ENCODE measurements at regions not wholly inside any gene's neighbourhood (a gene's known extent, or its start where the extent isn't known, plus 50 kb on each side); places are given as distances from the start of the nearest gene placed in this dataset.

- Histone ChIP-seq H3K4me1 (no peaks in the 10 kb centered on the region), H3K27me3 (no peaks in the 10 kb centered on the region), H3K36me3 (no peaks in the 10 kb centered on the region), H3K4me3 (no peak overlapping the region), H3K27ac (no peak overlapping the region), H3K9me3 (no peaks in the 10 kb centered on the region)
- DNase-seq (no peak), ATAC-seq (ENCODE audit: low FRiP score in 2 of 2) (no peak)
- WGBS, 2 donors, result 62 to 72% methylated on average over 2 of the region's 2 CpGs
- TF ChIP-seq POLR2A (IDR thresholded peaks at IDR 0.05), result no peak
- no peak for TF ChIP-seq POLR2AphosphoS5 (IDR thresholded peaks at IDR 0.05)
- TF ChIP-seq, protein P1, sequence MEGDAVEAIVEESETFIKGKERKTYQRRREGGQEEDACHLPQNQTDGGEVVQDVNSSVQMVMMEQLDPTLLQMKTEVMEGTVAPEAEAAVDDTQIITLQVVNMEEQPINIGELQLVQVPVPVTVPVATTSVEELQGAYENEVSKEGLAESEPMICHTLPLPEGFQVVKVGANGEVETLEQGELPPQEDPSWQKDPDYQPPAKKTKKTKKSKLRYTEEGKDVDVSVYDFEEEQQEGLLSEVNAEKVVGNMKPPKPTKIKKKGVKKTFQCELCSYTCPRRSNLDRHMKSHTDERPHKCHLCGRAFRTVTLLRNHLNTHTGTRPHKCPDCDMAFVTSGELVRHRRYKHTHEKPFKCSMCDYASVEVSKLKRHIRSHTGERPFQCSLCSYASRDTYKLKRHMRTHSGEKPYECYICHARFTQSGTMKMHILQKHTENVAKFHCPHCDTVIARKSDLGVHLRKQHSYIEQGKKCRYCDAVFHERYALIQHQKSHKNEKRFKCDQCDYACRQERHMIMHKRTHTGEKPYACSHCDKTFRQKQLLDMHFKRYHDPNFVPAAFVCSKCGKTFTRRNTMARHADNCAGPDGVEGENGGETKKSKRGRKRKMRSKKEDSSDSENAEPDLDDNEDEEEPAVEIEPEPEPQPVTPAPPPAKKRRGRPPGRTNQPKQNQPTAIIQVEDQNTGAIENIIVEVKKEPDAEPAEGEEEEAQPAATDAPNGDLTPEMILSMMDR (IDR thresholded peaks at IDR 0.05), result no peak
- TF ChIP-seq EP300 (IDR thresholded peaks at IDR 0.05), result no peak
These were observed 330.5 kb downstream of the FIGN start for GRCh38 chr2:163405298-163405697.

GRCh38 chr2:163401481-163401880 lies 334.3 kb downstream of the FIGN start:
- 74 to 78% methylated on average over 3 of the region's 3 CpGs for WGBS, 2 donors
- Histone ChIP-seq H3K36me3 (no peaks in the 10 kb centered on the region), H3K27me3 (no peaks in the 10 kb centered on the region), H3K4me3 (no peak overlapping the region), H3K4me1 (no peaks in the 10 kb centered on the region), H3K9me3 (no peaks in the 10 kb centered on the region), H3K27ac (no peak overlapping the region)
- DNase-seq, result no peak
- no peak for ATAC-seq (ENCODE audit: low FRiP score in 2 of 2)
- TF ChIP-seq, protein P1 (IDR thresholded peaks at IDR 0.05), result no peak
- TF ChIP-seq POLR2A (IDR thresholded peaks at IDR 0.05) (no peak), POLR2AphosphoS5 (IDR thresholded peaks at IDR 0.05) (no peak)

DNA sequence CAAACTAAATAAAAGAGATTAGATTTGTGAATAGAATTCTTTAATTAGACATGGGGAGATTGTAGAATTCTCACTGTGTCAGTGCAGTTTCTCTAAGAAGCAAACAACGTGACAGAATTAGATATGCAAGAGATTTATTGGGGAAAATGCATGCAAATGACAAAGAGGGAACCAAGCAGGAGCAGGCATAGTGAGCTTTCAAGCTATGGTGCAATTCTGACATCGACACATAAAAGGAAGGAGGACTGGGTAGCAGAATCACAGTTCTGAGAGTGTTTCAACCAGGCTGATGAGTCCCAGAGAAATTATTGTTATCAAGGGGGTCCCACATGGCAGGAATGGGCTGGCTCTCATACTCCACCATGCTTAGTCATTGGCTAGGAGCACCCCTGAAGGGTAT lies 338.4 kb downstream of the FIGN start:
- 62 to 65% methylated on average over 2 of the region's 2 CpGs for WGBS, 2 donors
- Histone ChIP-seq H3K27ac (no peak overlapping the region), H3K27me3 (no peaks in the 10 kb centered on the region), H3K4me3 (no peak overlapping the region), H3K36me3 (no peaks in the 10 kb centered on the region), H3K4me1 (no peaks in the 10 kb centered on the region), H3K9me3 (no peaks in the 10 kb centered on the region)
- ATAC-seq (ENCODE audit: low FRiP score in 2 of 2) (no peak), DNase-seq (no peak)
- TF ChIP-seq POLR2A (IDR thresholded peaks at IDR 0.05) (no peak), POLR2AphosphoS5 (IDR thresholded peaks at IDR 0.05) (no peak), EP300 (IDR thresholded peaks at IDR 0.05) (no peak)
- TF ChIP-seq, protein P1 (IDR thresholded peaks at IDR 0.05), result no peak

DNA sequence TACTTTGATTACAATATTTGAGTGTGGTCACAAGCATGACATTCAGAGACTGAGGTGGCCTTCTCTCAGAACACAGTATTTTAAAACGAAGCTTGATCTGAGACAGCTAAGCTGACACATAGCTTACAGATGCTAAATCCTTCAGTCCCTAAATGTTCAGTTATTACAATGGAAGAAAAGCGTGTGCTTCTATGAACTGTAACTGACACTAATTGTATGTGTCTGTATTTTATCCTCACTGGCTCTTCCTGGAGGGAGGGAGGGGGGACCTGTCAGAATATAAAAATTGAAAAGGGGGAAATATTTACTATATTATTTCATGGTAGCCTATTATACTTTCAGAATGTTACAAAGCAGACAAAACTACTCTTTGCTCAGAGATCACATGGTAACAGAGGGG lies 340.2 kb downstream of the FIGN start:
- Histone ChIP-seq H3K9me3 (no peaks in the 10 kb centered on the region), H3K36me3 (no peaks in the 10 kb centered on the region), H3K4me3 (no peak overlapping the region), H3K27ac (no peak overlapping the region), H3K27me3 (no peaks in the 10 kb centered on the region), H3K4me1 (no peaks in the 10 kb centered on the region)
- ATAC-seq (ENCODE audit: low FRiP score in 2 of 2) (no peak), DNase-seq (no peak)
- 76 to 80% methylated on average over 2 of the region's 2 CpGs for WGBS, 2 donors
- TF ChIP-seq EP300 (IDR thresholded peaks at IDR 0.05), result no peak
- TF ChIP-seq, protein P1 (IDR thresholded peaks at IDR 0.05), result no peak
- no peak for TF ChIP-seq POLR2A (IDR thresholded peaks at IDR 0.05)
- no peak for TF ChIP-seq POLR2AphosphoS5 (IDR thresholded peaks at IDR 0.05)

GRCh38 chr2:163389838-163390237 lies 346.0 kb downstream of the FIGN start:
- Histone ChIP-seq H3K4me3 (no peak overlapping the region), H3K4me1 (no peaks in the 10 kb centered on the region), H3K27ac (no peak overlapping the region), H3K27me3 (no peaks in the 10 kb centered on the region), H3K36me3 (no peaks in the 10 kb centered on the region), H3K9me3 (no peaks in the 10 kb centered on the region)
- ATAC-seq (ENCODE audit: low FRiP score in 2 of 2) (no peak), DNase-seq (no peak)
- TF ChIP-seq EP300 (IDR thresholded peaks at IDR 0.05) (no peak), POLR2AphosphoS5 (IDR thresholded peaks at IDR 0.05) (no peak), POLR2A (IDR thresholded peaks at IDR 0.05) (no peak)
- TF ChIP-seq, protein P1 (IDR thresholded peaks at IDR 0.05), result no peak
- 73 to 86% methylated on average over 2 of the region's 2 CpGs for WGBS, 2 donors
